ENCODE measurements at regions not wholly inside any gene's neighbourhood (a gene's known extent, or its start where the extent isn't known, plus 50 kb on each side); places are given as distances from the start of the nearest gene placed in this dataset.

DNA sequence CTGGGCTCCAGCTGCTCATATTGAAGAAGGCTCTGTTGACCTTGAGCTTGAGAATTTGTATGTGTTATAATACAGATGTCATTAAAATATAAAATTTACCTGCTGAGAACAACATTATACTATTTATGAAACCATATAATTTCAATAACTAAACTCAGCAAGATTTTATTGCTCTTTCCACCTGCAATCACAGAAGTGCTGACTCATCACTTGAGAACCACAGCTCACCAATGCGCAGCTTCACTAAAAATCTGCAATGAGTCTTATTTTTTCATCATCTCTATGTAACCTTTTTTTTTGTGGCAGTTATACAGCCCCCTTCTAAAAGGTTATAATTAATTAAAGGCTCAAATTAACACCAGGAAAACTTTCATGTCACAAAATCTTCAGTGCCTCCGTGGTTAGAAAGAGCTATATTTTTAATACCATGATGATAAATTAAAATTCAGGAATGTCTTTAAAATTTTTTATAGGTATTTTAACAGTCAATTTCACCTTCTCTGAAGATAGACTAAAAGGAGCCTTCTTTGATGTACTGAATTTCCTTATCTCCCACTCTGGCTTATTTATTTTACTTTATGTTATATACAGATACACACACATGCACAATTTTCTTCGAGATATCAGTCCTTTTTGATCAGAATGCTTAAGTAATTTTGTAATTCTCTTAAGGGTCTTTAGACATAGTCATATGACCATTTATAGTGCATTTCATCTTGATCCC is 102.7 kb downstream of the EVX1 start:
- H3K27me3 Mint-ChIP-seq (ENCODE audit: low read depth), result peaks cover 16% of the 10 kb centered on the region
- no peak overlapping the region for H3K4me3 Mint-ChIP-seq
- H3K27ac Mint-ChIP-seq, result no peak overlapping the region
- no peaks in the 10 kb centered on the region for H3K4me1 Mint-ChIP-seq (ENCODE audit: low read depth)
- DNase-seq, result no peak
- CTCF ChIA-PET, result interaction anchor here (1.0 kb wide), 1 partner anchor 149 kb away, joined by 3 read pairs; no protein-coding TSS in a partner anchor
- no peaks in the 10 kb centered on the region for H3K36me3 Mint-ChIP-seq (ENCODE audit: low read depth)
- no peaks in the 10 kb centered on the region for H3K9me3 Mint-ChIP-seq
- intact Hi-C loops (cut with micrococcal nuclease), result no loop called here

GRCh38 chr7:27345997-27346396 is 103.4 kb downstream of the EVX1 start:
- H3K27ac Mint-ChIP-seq, result no peak overlapping the region
- intact Hi-C loops (cut with micrococcal nuclease), result no loop called here
- no peaks in the 10 kb centered on the region for H3K36me3 Mint-ChIP-seq (ENCODE audit: low read depth)
- H3K4me1 Mint-ChIP-seq (ENCODE audit: low read depth), result no peaks in the 10 kb centered on the region
- DNase-seq, result no peak
- CTCF ChIA-PET, result no interaction called here
- peaks cover 14% of the 10 kb centered on the region for H3K27me3 Mint-ChIP-seq (ENCODE audit: low read depth)
- H3K9me3 Mint-ChIP-seq, result no peaks in the 10 kb centered on the region
- no peak overlapping the region for H3K4me3 Mint-ChIP-seq

DNA sequence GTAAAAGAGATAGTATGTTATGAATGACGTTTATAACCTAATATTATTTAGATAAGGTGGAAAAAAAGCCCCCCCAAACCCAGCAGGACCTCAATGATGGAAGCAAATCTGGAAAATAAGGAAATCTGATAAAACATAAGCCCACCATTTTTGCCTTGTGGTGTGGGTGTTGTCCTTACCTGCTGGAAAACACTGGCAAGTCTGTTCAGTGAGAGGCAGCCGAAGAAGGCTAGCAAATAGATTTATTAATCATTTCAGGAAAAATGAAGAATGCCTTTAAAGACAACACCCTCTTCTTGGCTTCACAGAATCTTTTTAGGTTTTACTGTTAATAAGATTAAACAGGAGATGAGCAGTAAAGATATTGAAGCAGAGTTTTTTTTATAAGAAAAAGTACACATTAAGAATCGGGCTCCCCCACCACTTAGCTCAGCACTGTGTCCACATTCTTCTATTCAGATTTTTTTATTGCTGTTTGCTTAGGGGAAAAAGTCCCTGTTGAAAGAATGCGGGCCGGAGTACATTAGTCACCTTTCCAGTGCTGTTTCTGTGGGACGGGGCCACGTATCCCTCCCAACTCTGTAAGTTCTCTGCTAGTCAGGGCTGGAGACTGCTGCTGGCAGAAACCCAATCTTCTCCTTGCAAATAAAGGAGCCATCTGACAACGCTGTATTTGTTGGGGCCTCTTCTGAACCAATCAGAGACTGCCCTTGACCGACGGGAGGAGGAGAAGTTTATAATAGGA is 104.1 kb downstream of the EVX1 start:
- Mint-ChIP-seq H3K4me1 (ENCODE audit: low read depth) (no peaks in the 10 kb centered on the region), H3K27me3 (ENCODE audit: low read depth) (peaks cover 12% of the 10 kb centered on the region), H3K36me3 (ENCODE audit: low read depth) (no peaks in the 10 kb centered on the region), H3K27ac (no peak overlapping the region), H3K9me3 (no peaks in the 10 kb centered on the region), H3K4me3 (no peak overlapping the region)
- CTCF ChIA-PET, result no interaction called here
- no peak for DNase-seq
- intact Hi-C loops (cut with micrococcal nuclease), result no loop called here

- Mint-ChIP-seq H3K4me1 (ENCODE audit: low read depth) (no peaks in the 10 kb centered on the region), H3K4me3 (no peak overlapping the region), H3K27ac (no peak overlapping the region), H3K9me3 (no peaks in the 10 kb centered on the region), H3K36me3 (ENCODE audit: low read depth) (no peaks in the 10 kb centered on the region), H3K27me3 (ENCODE audit: low read depth) (peaks cover 9% of the 10 kb centered on the region)
- CTCF ChIA-PET, result no interaction called here
- DNase-seq, result no peak
- intact Hi-C loops (cut with micrococcal nuclease), result no loop called here
Observed at GRCh38 chr7:27347276-27347640, 104.7 kb downstream of the EVX1 start.

- no peaks in the 10 kb centered on the region for H3K4me1 Mint-ChIP-seq (ENCODE audit: low read depth)
- H3K27me3 Mint-ChIP-seq (ENCODE audit: low read depth), result peaks cover 15% of the 10 kb centered on the region
- DNase-seq, result no peak
- H3K36me3 Mint-ChIP-seq (ENCODE audit: low read depth), result no peaks in the 10 kb centered on the region
- H3K9me3 Mint-ChIP-seq, result no peaks in the 10 kb centered on the region
- CTCF ChIA-PET, result no interaction called here
- intact Hi-C loops (cut with micrococcal nuclease), result no loop called here
- no peak overlapping the region for H3K4me3 Mint-ChIP-seq
- no peak overlapping the region for H3K27ac Mint-ChIP-seq
Observed at GRCh38 chr7:27349621-27350020, 107.0 kb downstream of the EVX1 start.

DNA sequence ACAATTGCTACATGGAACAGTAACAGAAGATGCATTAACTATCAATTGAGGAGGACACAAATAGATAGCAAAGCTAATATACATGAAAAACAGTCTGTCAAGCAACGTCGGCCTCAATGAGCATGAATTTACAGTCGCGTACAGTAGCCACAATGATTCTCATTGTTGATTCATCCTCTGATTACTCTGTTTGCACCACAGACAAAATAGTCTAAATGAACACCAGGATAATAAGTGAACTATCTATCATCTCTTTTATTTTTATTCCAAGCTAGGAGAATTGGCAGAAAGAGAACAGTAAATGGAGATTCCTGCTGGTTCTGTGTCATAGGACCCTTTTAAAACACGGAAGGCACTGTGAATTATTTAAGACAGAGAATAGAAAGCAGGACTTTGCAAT is 108.5 kb downstream of the EVX1 start:
- H3K27ac Mint-ChIP-seq, result no peak overlapping the region
- no peaks in the 10 kb centered on the region for H3K9me3 Mint-ChIP-seq
- H3K4me1 Mint-ChIP-seq (ENCODE audit: low read depth), result no peaks in the 10 kb centered on the region
- intact Hi-C loops (cut with micrococcal nuclease), result no loop called here
- CTCF ChIA-PET, result no interaction called here
- H3K36me3 Mint-ChIP-seq (ENCODE audit: low read depth), result no peaks in the 10 kb centered on the region
- DNase-seq, result no peak
- no peak overlapping the region for H3K4me3 Mint-ChIP-seq
- H3K27me3 Mint-ChIP-seq (ENCODE audit: low read depth), result peaks cover 10% of the 10 kb centered on the region

GRCh38 chr7:27351786-27352185 is 109.2 kb downstream of the EVX1 start:
- intact Hi-C loops (cut with micrococcal nuclease), result no loop called here
- DNase-seq, result no peak
- CTCF ChIA-PET, result no interaction called here
- no peaks in the 10 kb centered on the region for H3K9me3 Mint-ChIP-seq
- H3K27ac Mint-ChIP-seq, result no peak overlapping the region
- H3K4me3 Mint-ChIP-seq, result no peak overlapping the region
- peaks cover 10% of the 10 kb centered on the region for H3K27me3 Mint-ChIP-seq (ENCODE audit: low read depth)
- H3K36me3 Mint-ChIP-seq (ENCODE audit: low read depth), result no peaks in the 10 kb centered on the region
- no peaks in the 10 kb centered on the region for H3K4me1 Mint-ChIP-seq (ENCODE audit: low read depth)

DNA sequence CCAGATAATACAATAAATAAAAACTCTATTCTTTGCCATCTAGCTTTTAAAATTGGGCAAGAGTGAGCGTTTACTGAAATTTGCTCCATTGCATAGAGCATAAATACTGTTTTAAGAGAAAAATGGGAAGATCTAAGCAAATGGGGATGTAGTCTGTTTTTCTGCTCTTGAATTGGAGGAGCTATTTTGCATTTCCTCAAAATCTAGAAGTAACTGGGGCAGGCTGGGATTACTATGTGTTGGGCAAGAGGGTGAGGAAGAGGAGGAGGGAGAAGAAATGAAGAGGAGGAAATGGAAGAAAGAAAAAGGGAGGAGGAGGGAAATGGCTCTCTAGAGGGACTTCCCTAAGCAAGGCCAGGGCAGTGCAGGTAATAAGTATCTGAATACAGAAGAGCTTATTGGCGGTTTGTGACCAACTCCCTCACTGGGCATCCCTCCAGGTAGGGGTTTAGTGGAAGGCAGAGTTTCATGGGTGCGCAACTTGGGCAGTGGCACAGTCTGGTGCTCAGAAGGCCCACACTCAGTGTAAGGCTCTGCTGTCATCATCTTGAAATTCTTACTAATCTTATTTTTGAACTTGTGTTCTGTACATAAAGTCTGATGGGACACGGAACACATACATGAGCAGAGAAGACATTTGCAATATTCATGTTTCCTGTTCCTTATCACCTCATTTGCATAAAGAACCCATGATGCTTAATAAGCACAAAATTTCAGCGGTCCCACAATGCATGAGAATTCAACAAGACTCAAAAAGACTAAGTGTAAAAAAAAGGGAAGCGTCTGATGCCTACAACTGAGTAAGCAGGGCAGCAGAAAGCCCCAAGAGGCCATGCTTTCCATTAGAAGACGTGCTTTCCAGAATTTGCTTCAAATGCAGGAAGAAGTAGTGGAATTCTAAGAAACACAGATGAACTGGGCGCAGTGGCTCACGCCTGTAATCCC is 116.9 kb downstream of the EVX1 start:
- intact Hi-C loops (cut with micrococcal nuclease), result no loop called here
- CTCF ChIA-PET, result interaction anchor here (0.6 kb wide), 1 partner anchor 954 kb away, joined by 3 read pairs; no protein-coding TSS in a partner anchor
- DNase-seq, result no peak
- H3K27ac Mint-ChIP-seq, result no peak overlapping the region
- H3K9me3 Mint-ChIP-seq, result no peaks in the 10 kb centered on the region
- no peaks in the 10 kb centered on the region for H3K36me3 Mint-ChIP-seq (ENCODE audit: low read depth)
- no peak overlapping the region for H3K4me3 Mint-ChIP-seq
- H3K27me3 Mint-ChIP-seq (ENCODE audit: low read depth), result peaks cover 11% of the 10 kb centered on the region
- no peaks in the 10 kb centered on the region for H3K4me1 Mint-ChIP-seq (ENCODE audit: low read depth)

DNA sequence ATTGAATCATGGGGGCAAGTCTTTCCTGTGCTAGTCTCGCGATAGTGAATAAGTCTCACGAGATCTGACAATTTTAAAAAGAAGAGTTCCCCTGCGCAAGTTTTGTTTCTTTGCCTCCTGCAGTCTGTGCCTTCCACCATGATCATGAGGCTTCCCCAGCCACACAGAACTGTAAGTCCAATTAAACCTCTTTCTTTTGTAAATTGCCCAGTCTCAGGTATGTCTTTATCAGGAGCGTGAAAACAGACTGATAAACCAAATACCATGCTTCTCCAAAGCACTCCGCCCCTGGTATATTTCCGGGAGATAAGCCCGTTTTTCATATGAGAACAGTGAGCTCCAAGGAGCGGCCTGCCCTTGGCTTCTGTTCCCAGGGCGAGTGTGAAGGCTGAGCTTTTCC is 118.9 kb downstream of the EVX1 start:
- Mint-ChIP-seq H3K4me3 (no peak overlapping the region), H3K27ac (no peak overlapping the region), H3K9me3 (no peaks in the 10 kb centered on the region), H3K36me3 (ENCODE audit: low read depth) (no peaks in the 10 kb centered on the region), H3K4me1 (ENCODE audit: low read depth) (no peaks in the 10 kb centered on the region), H3K27me3 (ENCODE audit: low read depth) (peaks cover 11% of the 10 kb centered on the region)
- intact Hi-C loops (cut with micrococcal nuclease), result no loop called here
- no peak for DNase-seq
- CTCF ChIA-PET, result no interaction called here

DNA sequence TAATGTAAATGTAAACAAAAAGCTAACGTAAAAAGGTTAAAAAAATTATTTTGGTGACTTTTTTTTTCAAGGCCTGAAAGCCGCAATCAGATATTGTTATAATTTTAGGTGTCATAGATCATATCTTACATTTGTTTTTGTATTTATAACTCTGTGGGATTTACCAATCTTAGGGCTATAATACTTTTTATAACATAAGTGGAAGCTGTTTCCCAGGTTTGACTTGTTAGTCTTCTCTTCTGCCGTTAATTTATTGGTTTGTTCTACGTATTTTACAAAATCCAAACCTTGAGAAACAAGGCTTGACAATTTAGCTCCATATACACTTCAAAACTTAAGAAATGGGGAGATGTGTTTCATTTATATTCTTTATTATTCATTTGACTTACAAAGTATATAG is 119.4 kb downstream of the EVX1 start:
- Mint-ChIP-seq H3K4me1 (ENCODE audit: low read depth) (no peaks in the 10 kb centered on the region), H3K27me3 (ENCODE audit: low read depth) (peaks cover 11% of the 10 kb centered on the region)
- CTCF ChIA-PET, result no interaction called here

GRCh38 chr7:27364344-27364758 is 121.7 kb downstream of the EVX1 start:
- CTCF ChIA-PET, result no interaction called here
- Mint-ChIP-seq H3K36me3 (ENCODE audit: low read depth) (no peaks in the 10 kb centered on the region), H3K9me3 (no peaks in the 10 kb centered on the region), H3K4me1 (ENCODE audit: low read depth) (no peaks in the 10 kb centered on the region), H3K4me3 (no peak overlapping the region), H3K27me3 (ENCODE audit: low read depth) (peaks cover 6% of the 10 kb centered on the region), H3K27ac (no peak overlapping the region)
- no peak for DNase-seq
- intact Hi-C loops (cut with micrococcal nuclease), result no loop called here

More for the DNA sequence above, 119.4 kb downstream of the EVX1 start:
- DNase-seq, result no peak
- H3K4me3 Mint-ChIP-seq, result no peak overlapping the region
- no peaks in the 10 kb centered on the region for H3K36me3 Mint-ChIP-seq (ENCODE audit: low read depth)
- no peaks in the 10 kb centered on the region for H3K9me3 Mint-ChIP-seq
- no peak overlapping the region for H3K27ac Mint-ChIP-seq
- intact Hi-C loops (cut with micrococcal nuclease), result no loop called here

- Mint-ChIP-seq H3K36me3 (ENCODE audit: low read depth) (no peaks in the 10 kb centered on the region), H3K4me1 (ENCODE audit: low read depth) (no peaks in the 10 kb centered on the region), H3K27me3 (ENCODE audit: low read depth) (peaks cover 6% of the 10 kb centered on the region), H3K27ac (no peak overlapping the region), H3K4me3 (no peak overlapping the region), H3K9me3 (no peaks in the 10 kb centered on the region)
- DNase-seq, result no peak
- CTCF ChIA-PET, result interaction anchor here (0.7 kb wide), 1 partner anchor 179 kb away, joined by 3 read pairs; no protein-coding TSS in a partner anchor
- intact Hi-C loops (cut with micrococcal nuclease), result no loop called here
Observed at GRCh38 chr7:27367179-27367932, 124.8 kb downstream of the EVX1 start.
